AG04449 (cell line): ENCODE measurements at regions not wholly inside any gene's neighbourhood (a gene's known extent, or its start where the extent isn't known, plus 50 kb on each side); places are given as distances from the start of the nearest gene placed in this dataset.

Source experiments
- CTCF ChIA-PET: fragments of 350-600 bp; formaldehyde crosslinking; extraction: SDS; loops from one replicate; lab custom pipeline; 2021; ENCODE audit warnings: antibody characterized with exemption; lab: Yijun Ruan, JAX
- POLR2A ChIA-PET: fragments of 400-600, 350-600 bp; formaldehyde crosslinking; extraction: SDS; loops from one replicate; lab custom pipeline; 2020; ENCODE audit warnings: antibody characterized with exemption, inconsistent platforms; lab: Yijun Ruan, JAX
- DNase-seq: peaks from one replicate; pipeline ENCODE4 v3.0.0-alpha.2; 2010; ENCODE audit warnings: low read depth, low spot score
- H3K4me3 ChIP-seq: 2 replicates; pipeline ENCODE4 v1.5.1; 2011; ENCODE audit warnings: low read depth, mild to moderate bottlenecking, control low read depth, low read length
- TF ChIP-seq, protein P1 (sequence below): IDR thresholded peaks from one replicate; pipeline ENCODE4 v1.5.1; 2011; ENCODE audit warnings: mild to moderate bottlenecking, moderate library complexity, low read length, control low read depth, inconsistent platforms; ENCODE audit not compliant: insufficient read depth; ENCODE audit errors: missing control alignments

DNA sequence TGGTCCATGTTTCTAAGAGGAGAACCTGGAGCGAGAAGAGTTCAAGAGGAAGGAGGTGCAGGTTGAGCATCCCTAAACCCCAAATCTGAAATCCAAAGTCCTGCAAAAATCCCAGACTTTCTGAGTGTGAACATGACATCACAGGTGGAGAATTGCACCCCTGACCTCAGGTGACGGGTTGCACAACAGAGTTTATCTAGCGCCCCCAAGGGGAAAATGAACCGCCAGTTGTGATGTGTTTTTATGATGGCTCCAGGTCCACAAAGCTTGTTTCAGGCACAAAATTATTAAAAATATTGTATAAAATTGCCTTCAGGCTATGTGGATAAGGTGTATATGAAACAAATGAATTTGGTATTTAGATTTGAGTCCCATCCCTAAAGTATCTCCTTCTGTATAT is 420.0 kb downstream of the GABRB3 start:
- H3K4me3 ChIP-seq = no peak overlapping the region
- ChIA-PET CTCF (no interaction called here), POLR2A (no interaction called here)
- TF ChIP-seq, protein P1, sequence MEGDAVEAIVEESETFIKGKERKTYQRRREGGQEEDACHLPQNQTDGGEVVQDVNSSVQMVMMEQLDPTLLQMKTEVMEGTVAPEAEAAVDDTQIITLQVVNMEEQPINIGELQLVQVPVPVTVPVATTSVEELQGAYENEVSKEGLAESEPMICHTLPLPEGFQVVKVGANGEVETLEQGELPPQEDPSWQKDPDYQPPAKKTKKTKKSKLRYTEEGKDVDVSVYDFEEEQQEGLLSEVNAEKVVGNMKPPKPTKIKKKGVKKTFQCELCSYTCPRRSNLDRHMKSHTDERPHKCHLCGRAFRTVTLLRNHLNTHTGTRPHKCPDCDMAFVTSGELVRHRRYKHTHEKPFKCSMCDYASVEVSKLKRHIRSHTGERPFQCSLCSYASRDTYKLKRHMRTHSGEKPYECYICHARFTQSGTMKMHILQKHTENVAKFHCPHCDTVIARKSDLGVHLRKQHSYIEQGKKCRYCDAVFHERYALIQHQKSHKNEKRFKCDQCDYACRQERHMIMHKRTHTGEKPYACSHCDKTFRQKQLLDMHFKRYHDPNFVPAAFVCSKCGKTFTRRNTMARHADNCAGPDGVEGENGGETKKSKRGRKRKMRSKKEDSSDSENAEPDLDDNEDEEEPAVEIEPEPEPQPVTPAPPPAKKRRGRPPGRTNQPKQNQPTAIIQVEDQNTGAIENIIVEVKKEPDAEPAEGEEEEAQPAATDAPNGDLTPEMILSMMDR = no peak
- DNase-seq = no peak

GRCh38 chr15:26352406-26352805 is 420.5 kb downstream of the GABRB3 start:
- POLR2A ChIA-PET = no interaction called here
- DNase-seq = no peak
- no peak overlapping the region for H3K4me3 ChIP-seq
- CTCF ChIA-PET = no interaction called here
- TF ChIP-seq, protein P1 = no peak

DNA sequence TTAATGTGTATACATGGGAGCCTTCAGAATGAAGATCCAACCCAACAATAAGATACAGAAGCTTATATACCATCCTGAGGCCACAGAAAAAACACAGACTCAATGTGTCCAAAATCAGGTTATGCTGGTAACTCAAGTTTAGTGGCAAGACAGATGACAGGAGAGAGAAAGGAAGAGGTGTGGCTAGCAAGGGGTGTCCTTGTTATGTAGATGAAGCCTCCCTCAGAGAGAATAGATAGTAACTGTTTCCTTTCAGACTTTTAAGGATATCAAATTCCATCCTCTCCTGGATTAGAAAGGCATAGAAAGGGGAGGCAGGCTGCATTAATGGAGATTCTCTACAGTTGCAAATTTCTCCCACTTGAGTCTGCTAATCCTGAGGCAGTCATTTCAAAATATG is 447.4 kb downstream of the GABRB3 start:
- no peak overlapping the region for H3K4me3 ChIP-seq
- CTCF ChIA-PET = no interaction called here
- TF ChIP-seq, protein P1 = no peak
- POLR2A ChIA-PET = no interaction called here
- DNase-seq = no peak

DNA sequence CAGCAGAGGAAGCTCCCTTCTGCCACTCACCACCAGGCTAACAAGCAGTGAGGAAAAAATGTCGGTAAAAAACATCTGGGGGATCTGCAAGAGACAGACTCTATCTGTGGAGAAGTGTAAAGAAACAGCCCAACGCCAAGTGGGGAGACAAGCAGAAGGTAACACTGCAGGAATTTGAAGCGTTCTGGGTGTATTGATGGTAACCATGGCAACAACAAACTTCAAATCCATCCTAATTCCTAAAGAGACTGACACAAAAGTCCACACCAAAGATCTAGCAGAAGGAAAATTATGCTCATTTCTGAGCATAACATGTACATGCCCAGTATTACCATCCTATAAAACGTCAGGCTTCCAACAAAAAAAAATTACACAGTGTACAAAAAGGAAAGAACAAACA is 449.3 kb downstream of the GABRB3 start:
- CTCF ChIA-PET = no interaction called here
- POLR2A ChIA-PET = no interaction called here
- no peak overlapping the region for H3K4me3 ChIP-seq
- DNase-seq = no peak
- TF ChIP-seq, protein P1 = no peak

DNA sequence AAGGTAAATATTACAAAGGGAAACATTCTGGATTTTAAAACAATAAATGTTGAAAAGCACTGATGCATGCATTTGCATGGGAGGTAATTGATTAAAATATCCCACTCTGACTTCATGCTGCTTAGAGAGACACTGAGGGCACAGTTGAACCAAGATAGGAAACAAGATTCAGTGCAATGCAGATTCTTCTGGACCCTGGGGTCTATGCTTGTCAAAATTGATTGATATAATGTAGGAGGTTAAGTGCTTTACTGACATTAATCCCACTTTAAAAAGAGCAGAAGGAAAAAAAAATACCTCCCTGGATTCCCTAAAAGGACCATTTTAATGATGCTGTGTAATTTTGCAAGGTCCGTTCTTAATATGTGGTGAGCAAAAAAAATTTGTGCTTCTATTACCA is 454.2 kb downstream of the GABRB3 start:
- POLR2A ChIA-PET = no interaction called here
- TF ChIP-seq, protein P1 = no peak
- CTCF ChIA-PET = no interaction called here
- no peak for DNase-seq
- H3K4me3 ChIP-seq = no peak overlapping the region

GRCh38 chr15:26314577-26314976 is 451.4 kb upstream of the ATP10A start:
- H3K4me3 ChIP-seq = no peak overlapping the region
- TF ChIP-seq, protein P1 = no peak
- no peak for DNase-seq
- POLR2A ChIA-PET = no interaction called here
- CTCF ChIA-PET = no interaction called here
